ENCODE measurements at regions not wholly inside any gene's neighbourhood (a gene's known extent, or its start where the extent isn't known, plus 50 kb on each side); places are given as distances from the start of the nearest gene placed in this dataset.

DNA sequence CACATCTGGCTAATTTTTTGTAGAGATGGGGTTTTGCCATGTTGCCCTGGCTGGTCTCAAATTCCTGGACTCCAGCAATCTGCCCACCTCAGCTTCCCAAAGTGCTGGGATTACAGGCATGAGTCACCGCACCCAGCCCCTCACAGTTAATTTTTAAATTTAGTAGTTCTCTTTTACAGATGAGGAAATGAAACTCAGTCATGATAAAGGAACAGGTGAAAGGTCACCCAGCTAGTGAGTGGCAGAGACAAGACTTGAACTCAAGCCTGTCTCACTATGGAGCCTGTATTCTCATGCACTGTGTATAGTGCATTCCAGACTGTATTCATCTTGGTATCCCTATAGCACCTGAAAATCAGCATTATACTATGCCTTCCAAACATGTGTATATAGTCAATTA, 77.1 kb upstream of the WSB1 start:
- DNase-seq, result peak; percentile 64

- DNase-seq, result peak; percentile 92
These were observed 76.3 kb upstream of the WSB1 start for GRCh38 chr17:27217631-27218030.

DNA sequence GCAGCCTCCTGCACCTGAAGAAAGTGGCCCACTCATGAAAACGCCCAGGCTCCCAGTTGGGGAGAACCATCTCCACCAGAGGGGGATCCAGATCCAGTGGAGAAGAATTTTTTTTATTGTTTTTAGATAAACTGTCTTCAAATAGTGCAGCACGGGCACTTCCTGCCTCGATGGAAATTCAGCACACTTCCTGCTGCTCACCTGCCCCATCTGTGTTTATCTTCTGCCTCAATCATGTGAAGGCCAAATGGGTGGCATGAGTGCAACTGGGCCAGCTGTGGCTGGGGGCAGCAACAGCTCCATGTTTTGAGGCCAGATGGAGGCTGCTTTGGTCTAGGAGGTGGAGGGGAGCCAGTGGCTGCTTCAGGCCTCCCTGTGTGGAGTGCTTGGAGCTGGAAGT, 75.9 kb upstream of the WSB1 start:
- DNase-seq, result no peak

DNA sequence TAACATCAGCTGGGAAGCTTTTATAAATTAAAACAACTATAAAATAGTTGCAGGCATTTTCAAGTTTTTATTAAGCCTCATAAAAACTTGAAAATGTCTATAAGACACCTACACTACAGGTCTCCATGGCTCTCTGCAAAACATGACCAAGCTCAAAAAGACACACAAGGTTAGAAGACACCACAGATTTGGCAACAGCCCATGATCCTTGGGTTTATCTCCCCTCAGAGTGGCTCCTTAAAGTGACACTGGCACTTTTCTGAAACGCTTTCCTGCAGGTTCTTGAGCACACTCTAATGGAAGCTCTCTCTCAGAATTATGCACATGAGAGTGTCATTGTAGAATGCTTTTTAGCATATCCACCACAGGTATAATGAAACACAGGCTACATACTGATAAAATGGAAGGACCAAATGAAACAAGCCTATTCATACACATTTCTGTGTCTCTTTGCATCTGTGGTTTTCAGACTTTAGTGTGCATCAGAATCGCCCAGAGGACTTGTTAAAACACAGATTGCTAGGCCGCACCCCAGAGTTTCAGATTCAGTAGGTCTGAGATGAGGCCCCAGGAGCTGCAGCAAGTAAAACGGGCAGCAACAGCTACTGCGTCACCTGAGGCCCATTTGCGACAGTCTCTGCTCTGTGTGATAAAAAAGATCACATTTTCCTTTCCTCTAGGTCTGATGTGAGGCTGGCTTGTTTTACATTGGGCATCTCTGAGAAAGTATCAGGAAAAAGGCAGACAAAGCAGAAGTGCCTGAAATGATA, 75.0 kb upstream of the WSB1 start:
- DNase-seq, result no peak

DNA sequence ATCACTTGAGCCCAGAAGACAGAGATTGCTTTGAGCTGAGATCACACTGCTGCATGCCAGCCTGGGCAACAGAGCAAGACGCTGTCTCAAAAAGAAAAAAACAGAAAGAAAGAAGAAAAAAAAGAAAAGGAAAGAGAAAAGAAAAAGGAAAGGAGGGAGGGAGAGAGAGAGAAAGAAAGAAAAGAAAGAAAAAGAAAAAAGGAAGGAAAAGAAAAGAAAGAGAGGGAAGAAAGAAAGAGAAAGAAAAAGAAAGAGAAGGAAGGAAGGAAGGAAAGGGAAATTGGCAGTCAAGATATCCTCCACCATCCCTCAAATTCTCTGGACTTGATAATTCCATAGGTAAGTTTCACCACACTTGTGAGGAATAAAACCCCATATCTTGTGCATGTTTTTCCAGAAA, 71.4 kb upstream of the WSB1 start:
- DNase-seq, result no peak

- no peak for DNase-seq
These were observed 69.2 kb upstream of the WSB1 start for GRCh38 chr17:27224526-27225315.

DNA sequence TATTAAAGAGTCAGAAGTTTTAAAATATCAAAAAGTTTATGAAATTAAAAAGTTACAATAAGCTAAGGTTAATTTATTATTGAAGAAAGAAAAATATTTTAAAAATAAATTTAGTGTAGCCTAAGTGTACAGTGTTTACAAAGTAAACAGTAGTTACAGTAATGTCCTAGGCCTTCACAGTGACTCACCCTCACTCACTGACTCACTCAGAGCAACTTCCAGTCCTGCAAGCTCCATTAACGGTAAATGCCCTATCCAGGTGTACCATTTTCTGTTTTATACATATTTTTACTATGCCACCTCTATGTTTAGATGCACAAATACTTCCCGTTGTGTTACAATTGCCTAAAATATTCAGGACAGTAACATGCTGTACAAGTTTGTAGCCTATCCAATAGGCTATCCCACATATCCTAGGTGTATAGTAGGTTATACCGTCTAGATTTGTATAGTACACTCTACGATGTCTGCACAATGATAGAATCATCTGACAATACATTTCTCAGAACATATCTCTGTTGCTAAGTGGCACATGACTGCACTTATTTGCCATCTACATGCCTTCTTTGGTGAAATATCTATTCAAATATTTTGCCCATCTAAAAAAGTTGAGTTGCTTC, 67.2 kb upstream of the WSB1 start:
- no peak for DNase-seq

GRCh38 chr17:27230996-27231395, 62.9 kb upstream of the WSB1 start:
- DNase-seq, result no peak

DNA sequence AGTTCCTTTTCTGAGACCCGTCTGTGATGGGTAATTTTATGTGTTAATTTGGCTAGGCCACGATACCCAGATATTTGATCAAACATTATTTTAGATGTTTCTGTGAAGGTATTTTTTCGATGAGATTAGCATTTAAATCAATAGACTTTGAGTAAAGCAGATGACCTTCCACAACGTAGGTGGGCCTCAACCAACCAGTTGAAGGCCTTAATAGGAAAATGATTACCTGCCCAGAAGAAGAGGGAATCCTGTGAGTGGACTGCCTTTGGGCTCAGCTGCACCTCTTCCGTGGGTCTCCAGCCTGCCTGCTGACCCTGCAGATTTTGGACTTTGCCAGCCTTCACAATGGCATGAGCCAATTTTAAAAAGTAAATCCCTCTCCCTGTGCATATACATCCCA, 61.6 kb upstream of the WSB1 start:
- no peak for DNase-seq

DNA sequence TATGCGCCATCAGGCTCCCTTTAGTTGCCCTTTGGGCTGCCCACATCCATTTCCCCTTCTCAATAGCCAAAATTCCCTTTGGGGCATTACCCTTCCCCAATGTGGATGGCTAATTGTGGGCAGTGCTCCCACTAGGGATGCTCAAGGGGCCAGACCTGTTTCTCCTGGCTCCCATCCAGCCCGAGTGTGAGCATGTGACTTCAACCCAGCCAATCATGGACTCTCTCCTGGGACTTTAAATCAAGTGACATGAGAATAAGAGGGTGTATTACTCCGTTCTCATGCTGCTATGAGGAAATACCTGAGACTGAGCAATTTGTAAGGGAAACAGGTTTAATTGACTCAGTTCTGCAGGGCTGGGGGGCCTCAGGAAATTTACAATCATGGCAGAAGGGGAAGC, 60.9 kb upstream of the WSB1 start:
- DNase-seq, result no peak

DNA sequence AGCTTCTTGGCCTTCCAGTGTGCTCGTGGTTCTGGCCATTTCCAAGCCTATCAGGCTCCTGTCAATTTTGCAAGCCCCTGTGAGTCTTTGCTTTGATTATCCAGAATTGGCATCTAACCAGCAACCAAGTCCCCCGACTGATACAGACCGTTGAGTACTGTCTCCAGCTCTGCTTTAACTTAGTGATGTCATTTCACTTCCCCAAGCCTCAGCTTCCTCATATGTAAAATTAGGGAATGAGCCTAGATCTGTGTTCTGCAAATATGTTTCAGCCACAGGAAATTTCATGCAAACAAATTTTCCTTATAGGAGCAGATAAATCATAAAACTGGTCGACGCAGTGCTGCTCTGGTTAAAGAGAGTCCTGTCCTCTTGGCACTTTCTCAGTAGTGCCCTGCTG, 60.1 kb upstream of the WSB1 start:
- DNase-seq, result peak; percentile 71

DNA sequence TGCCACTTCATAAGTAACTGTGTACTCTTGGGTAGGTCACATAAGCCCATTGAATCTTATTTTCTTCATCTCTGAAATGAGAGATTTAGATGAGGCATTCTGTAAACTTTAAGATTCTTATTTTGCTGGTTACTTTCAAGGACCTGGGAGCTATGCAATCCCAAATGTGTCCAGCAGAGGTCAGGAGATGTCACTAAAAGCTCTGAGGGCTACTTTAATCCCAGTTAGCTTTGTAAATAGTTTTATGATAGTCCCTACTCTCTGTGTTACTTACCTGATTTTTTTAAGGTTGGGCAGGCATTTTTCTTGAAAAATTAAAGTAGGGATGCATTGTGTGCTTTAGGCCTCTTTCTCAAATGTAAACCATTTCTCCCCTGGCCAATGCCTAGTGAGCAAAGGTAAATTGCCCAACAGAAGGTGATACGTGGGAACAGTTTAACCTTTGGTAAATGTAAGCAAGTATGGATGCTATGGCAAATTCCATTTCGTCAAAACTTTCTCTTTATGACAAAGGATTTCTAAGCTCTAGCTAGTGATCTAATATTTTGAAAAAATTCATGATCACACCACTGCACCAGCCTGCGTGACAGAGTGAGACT, 57.1 kb upstream of the WSB1 start:
- DNase-seq, result peak; percentile 80

DNA sequence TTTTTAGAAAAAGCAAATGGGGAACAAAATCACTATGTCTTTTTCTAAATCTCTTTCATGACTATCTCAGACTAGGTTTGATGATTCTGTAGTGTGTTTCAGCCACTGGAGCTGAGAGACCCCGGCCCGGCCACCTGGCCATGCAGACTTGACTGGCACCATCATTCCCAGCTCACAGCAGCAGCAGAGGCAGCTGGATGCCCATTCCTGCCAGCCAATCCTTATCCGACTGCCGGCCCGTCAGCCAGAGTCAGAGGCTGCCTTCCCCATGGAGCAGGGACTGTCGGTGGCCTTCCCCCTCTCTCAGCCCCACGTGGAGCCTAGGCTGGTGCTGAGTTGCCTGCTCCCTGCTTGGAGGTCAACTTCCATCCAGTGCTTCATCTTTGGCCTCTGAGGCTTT, 56.0 kb upstream of the WSB1 start:
- DNase-seq, result no peak

DNA sequence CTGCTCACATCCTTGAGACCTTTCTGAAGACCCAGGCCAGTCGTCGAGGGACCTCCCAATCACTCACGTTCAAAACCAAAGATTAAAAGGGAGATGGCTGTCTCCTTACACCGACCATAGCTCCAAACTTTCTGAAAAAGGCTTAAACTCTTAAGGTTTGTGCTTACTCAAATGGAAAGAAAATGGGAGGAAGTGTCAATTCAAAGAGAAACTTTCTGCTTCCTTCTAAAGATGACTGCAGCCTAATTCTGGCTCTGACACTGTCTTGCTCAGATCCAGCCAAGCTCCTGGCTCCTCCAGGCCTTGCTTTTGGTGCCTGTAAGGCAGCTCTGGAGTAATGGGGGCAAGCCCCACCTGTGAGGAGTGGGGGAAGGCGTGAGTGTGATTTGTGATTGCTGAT, 54.9 kb upstream of the WSB1 start:
- peak; percentile 88 for DNase-seq

GRCh38 chr17:27239584-27239983, 54.3 kb upstream of the WSB1 start:
- DNase-seq, result no peak

DNA sequence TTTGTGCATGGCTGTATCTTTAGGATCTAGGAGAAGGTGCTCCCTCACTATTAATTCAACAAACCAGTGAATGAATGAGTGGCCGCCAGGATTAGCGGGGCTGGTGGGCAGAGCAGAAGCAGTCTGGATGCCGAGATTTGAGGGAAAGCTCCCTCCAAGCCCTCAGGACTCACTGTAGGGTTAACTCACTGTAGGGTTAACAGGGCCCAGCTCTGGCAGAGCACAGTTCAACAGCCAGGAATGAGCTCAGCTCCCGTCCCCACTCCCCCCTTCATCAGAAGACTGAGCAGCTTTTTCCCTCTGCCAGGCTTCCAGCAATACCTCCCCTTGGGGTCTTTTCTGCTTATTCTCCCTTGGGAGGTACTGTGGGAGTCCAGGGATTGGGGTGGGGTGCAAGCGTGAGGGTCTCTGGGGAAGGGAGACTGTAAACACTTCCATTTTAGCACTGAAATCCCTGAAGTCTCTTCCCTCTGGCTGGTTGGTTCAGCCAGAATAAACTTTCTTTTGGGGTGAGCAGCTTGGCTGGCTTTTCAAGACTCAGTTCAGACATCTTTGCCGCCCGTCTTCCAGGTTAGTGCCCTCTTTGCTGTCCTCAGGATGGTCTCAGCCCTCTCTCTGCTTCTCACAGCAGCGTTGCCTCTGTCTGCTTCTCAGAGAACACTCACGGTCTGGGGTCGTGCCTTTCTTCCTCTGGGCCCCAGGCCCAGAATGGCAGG, 53.7 kb upstream of the WSB1 start:
- DNase-seq, result no peak

DNA sequence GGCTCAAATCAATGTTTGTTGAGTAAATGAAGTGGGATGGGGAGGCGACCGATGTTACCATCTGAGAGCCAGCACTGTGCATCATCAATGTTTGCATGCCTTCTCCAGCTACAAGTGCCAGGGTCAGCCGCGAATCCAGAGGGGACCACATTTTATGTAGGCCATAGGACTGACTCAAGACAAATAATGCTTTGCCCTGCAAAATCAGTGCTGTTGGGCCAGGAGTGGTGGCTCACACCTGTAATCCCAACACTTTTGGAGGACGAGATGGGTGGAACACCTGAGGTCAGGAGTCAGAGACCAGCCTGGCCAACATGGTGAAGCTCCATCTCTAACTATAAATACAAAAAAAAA, 53.1 kb upstream of the WSB1 start:
- DNase-seq, result no peak

- DNase-seq, result peak; percentile 27
These were observed 52.5 kb upstream of the WSB1 start for GRCh38 chr17:27241346-27241946.

DNA sequence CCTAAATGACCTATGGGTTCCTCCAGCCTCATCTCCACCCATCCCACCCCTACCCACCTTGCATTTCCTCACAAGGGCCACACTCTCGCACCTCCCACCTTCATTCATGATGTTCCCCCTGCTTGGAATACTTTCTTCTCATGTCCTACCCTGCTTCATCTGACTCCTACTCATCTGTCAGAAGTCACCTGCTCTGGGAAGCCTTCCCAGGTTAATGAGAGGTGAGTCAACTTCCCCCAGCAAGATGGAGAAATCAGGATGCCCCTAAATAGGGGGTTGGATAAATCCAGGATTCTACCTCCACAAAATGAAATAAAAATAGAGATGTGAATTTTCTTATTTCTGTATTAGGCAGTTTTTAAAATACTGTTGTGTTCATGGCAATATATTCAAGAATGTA, 51.0 kb upstream of the WSB1 start:
- DNase-seq, result no peak

- peak; percentile 10 for DNase-seq
These were observed 49.9 kb upstream of the WSB1 start for GRCh38 chr17:27244011-27244410.

All from inflammatory macrophage treated with lipopolysaccharide for 4 hours (primary cell).